Upper lobe of right lung (tissue), 1 donor: ENCODE measurements at regions not wholly inside any gene's neighbourhood (a gene's known extent, or its start where the extent isn't known, plus 50 kb on each side); places are given as distances from the start of the nearest gene placed in this dataset.

Source experiments
- ATAC-seq: fragments of 200-7000 bp; cut with Tn5 transposase; one replicate; pipeline ENCODE4 v1.9.1; 2020; ENCODE audit warnings: mild to moderate bottlenecking, moderate library complexity
- DNase-seq: peaks from one replicate; pipeline ENCODE4 v3.0.0-alpha.2; 2020
- H3K27ac ChIP-seq: fragments of 200-600 bp; one replicate; pipeline ENCODE4 v1.8.0; 2022
- H3K27me3 ChIP-seq: fragments of 200-600 bp; one replicate; pipeline ENCODE4 v1.8.0; 2022; ENCODE audit warnings: mild to moderate bottlenecking
- H3K36me3 ChIP-seq: fragments of 200-600 bp; one replicate; pipeline ENCODE4 v1.8.0; 2022
- H3K4me1 ChIP-seq: fragments of 200-600 bp; one replicate; pipeline ENCODE4 v1.8.0; 2022
- H3K4me3 ChIP-seq: fragments of 200-600 bp; one replicate; pipeline ENCODE4 v1.8.0; 2022; ENCODE audit warnings: mild to moderate bottlenecking
- H3K9me3 ChIP-seq: fragments of 200-600 bp; one replicate; pipeline ENCODE4 v1.8.0; 2022
- CTCF ChIP-seq: fragments of 200-600 bp; IDR thresholded peaks from one replicate; pipeline ENCODE4 v1.8.0; 2022; ENCODE audit warnings: antibody characterized with exemption
- intact Hi-C: fragments of 100-400 bp; cut with DNase I; formaldehyde crosslinking; loops from one replicate; pipeline ENCODE4 v1.11.0; 2022
- donor health status: DM: no; HTN: yes; CAD: no; lungs with severe emphysema.

GRCh38 chr16:85316321-85316919 is 204.1 kb upstream of the CIBAR2 start:
- peaks cover 8% of the 10 kb centered on the region for H3K4me1 ChIP-seq
- DNase-seq: peak; percentile 81
- no peaks in the 10 kb centered on the region for H3K9me3 ChIP-seq
- no peak overlapping the region for H3K4me3 ChIP-seq
- H3K36me3 ChIP-seq: no peaks in the 10 kb centered on the region
- H3K27me3 ChIP-seq: no peaks in the 10 kb centered on the region
- intact Hi-C loops: no loop called here
- H3K27ac ChIP-seq: no peak overlapping the region
- peak; percentile 84 for TF ChIP-seq CTCF
- peak; percentile 90 for ATAC-seq

GRCh38 chr16:85316944-85317343 is 204.7 kb upstream of the CIBAR2 start:
- ATAC-seq (no peak), DNase-seq (no peak)
- no peaks in the 10 kb centered on the region for H3K27me3 ChIP-seq
- no peaks in the 10 kb centered on the region for H3K36me3 ChIP-seq
- intact Hi-C loops: no loop called here
- peaks cover 13% of the 10 kb centered on the region for H3K4me1 ChIP-seq
- H3K27ac ChIP-seq: no peak overlapping the region
- H3K4me3 ChIP-seq: no peak overlapping the region
- H3K9me3 ChIP-seq: no peaks in the 10 kb centered on the region
- TF ChIP-seq CTCF: no peak

- Histone ChIP-seq H3K36me3 (no peaks in the 10 kb centered on the region), H3K27me3 (no peaks in the 10 kb centered on the region), H3K4me3 (no peak overlapping the region), H3K27ac (no peak overlapping the region), H3K9me3 (no peaks in the 10 kb centered on the region), H3K4me1 (peaks cover 21% of the 10 kb centered on the region)
- DNase-seq (no peak), ATAC-seq (no peak)
- intact Hi-C loops: no loop called here
- no peak for TF ChIP-seq CTCF
Observed at GRCh38 chr16:85317704-85318103, 205.4 kb upstream of the CIBAR2 start.

- Histone ChIP-seq H3K4me3 (no peak overlapping the region), H3K9me3 (no peaks in the 10 kb centered on the region), H3K27me3 (no peaks in the 10 kb centered on the region), H3K36me3 (no peaks in the 10 kb centered on the region), H3K4me1 (peaks cover 25% of the 10 kb centered on the region), H3K27ac (no peak overlapping the region)
- intact Hi-C loops: no loop called here
- peak; percentile 52 for DNase-seq
- no peak for ATAC-seq
- no peak for TF ChIP-seq CTCF
Observed at GRCh38 chr16:85319208-85319983, 207.1 kb upstream of the CIBAR2 start.

GRCh38 chr16:85319984-85320440 is 207.7 kb upstream of the CIBAR2 start:
- H3K4me1 ChIP-seq: peaks cover 25% of the 10 kb centered on the region
- no peak overlapping the region for H3K4me3 ChIP-seq
- no peaks in the 10 kb centered on the region for H3K27me3 ChIP-seq
- peak; percentile 54 for DNase-seq
- ATAC-seq: no peak
- H3K9me3 ChIP-seq: no peaks in the 10 kb centered on the region
- intact Hi-C loops: no loop called here
- no peak for TF ChIP-seq CTCF
- no peak overlapping the region for H3K27ac ChIP-seq
- no peaks in the 10 kb centered on the region for H3K36me3 ChIP-seq
